ENCODE measurements at regions not wholly inside any gene's neighbourhood (a gene's known extent, or its start where the extent isn't known, plus 50 kb on each side); places are given as distances from the start of the nearest gene placed in this dataset.
"Not testable (repeated sequence)": the region's sequence is repeated elsewhere in the genome, so short reads cannot be mapped to it uniquely, and the experiment has no call there.

GRCh38 chr6:149246691-149247384, 70.7 kb upstream of the TAB2 start:
- DNase-seq = peak; percentile 97

GRCh38 chr6:149247385-149247763, 70.1 kb upstream of the TAB2 start:
- DNase-seq = peak; percentile 80

- not testable (repeated sequence) for DNase-seq
These were observed 69.2 kb upstream of the TAB2 start for GRCh38 chr6:149248263-149248662.

- peak; percentile 25 for DNase-seq
These were observed 68.7 kb upstream of the TAB2 start for GRCh38 chr6:149248693-149249369.

- DNase-seq = no peak
These were observed 67.8 kb upstream of the TAB2 start for GRCh38 chr6:149249370-149250357.

- no peak for DNase-seq
These were observed 66.6 kb upstream of the TAB2 start for GRCh38 chr6:149250951-149251350.

GRCh38 chr6:149252622-149253021, 64.9 kb upstream of the TAB2 start:
- DNase-seq = peak; percentile 70

- peak; percentile 37 for DNase-seq
These were observed 63.3 kb upstream of the TAB2 start for GRCh38 chr6:149254253-149254652.

- peak; percentile 97 for DNase-seq
These were observed 57.8 kb upstream of the TAB2 start for GRCh38 chr6:149259753-149260152.

- DNase-seq = no peak
These were observed 57.2 kb upstream of the TAB2 start for GRCh38 chr6:149260214-149260874.

GRCh38 chr6:149261364-149262040, 56.0 kb upstream of the TAB2 start:
- DNase-seq = no peak

GRCh38 chr6:149263321-149263720, 54.2 kb upstream of the TAB2 start:
- no peak for DNase-seq

- DNase-seq = no peak
These were observed 52.9 kb upstream of the TAB2 start for GRCh38 chr6:149264629-149265028.

GRCh38 chr6:149265945-149266344, 51.6 kb upstream of the TAB2 start:
- peak; percentile 27 for DNase-seq

- DNase-seq = peak; percentile 94
These were observed 50.9 kb upstream of the TAB2 start for GRCh38 chr6:149266659-149267058.

GRCh38 chr6:149267072-149267471, 50.4 kb upstream of the TAB2 start:
- no peak for DNase-seq

GRCh38 chr6:149267513-149268043, 49.9 kb upstream of the TAB2 start:
- DNase-seq = no peak

Measured in MV-4-11 (cell line).